Hematopoietic multipotent progenitor cell treated with erythropoietin and hydrocortisone succinate and interleukin-3 and kit ligand, for 15 days (in vitro differentiated cells): ENCODE measurements at regions not wholly inside any gene's neighbourhood (a gene's known extent, or its start where the extent isn't known, plus 50 kb on each side); places are given as distances from the start of the nearest gene placed in this dataset.
"Not testable (repeated sequence)": the region's sequence is repeated elsewhere in the genome, so short reads cannot be mapped to it uniquely, and the experiment has no call there.

Experiments
- DNase-seq: peaks from one replicate; pipeline ENCODE4 v3.0.0-alpha.2; 2015; ENCODE audit warnings: low spot score

GRCh38 chr3:110397115-110397514 lies 674.5 kb upstream of the NECTIN3 start:
- no peak for DNase-seq

GRCh38 chr3:110400315-110400714 lies 671.3 kb upstream of the NECTIN3 start:
- DNase-seq, result no peak

DNA sequence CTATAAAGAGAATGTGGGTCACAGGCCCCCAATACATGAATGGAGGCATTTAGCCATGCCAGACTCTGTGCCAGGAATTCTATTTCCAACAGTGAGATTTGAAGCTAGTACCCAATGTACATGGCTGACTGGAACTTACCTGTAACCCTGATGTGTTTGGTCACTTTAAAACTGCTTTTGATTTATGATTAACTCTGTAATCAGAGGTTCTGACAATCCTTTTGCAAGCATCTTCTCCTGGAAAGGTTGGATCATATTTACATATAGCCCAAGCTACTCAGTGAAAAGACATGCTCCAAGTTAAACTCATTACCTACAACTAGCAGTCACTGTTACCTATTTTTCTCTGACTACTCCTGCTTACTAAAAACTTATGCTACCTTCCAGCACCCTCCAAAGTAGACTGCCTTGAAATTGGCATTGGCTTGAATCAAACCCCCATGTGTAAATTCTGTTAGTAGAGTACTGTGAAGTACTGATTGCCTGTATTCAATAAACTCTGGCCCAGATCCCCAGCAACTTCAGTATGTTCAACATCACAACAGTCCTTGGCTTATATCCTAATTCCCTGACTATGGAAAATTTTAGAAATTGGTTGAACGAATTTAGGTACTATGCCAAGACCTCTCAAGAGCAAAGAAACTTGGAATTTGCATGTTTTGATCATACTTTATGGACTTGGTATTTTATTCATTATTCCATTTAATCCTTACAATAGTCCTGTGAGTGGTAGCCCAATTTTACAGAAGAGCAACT lies 665.6 kb upstream of the NECTIN3 start:
- no peak for DNase-seq

- no peak for DNase-seq
Observed at GRCh38 chr3:110413266-110413665, 658.4 kb upstream of the NECTIN3 start.

- no peak for DNase-seq
Observed at GRCh38 chr3:110413807-110414748, 657.5 kb upstream of the NECTIN3 start.

- no peak for DNase-seq
Observed at GRCh38 chr3:110414855-110415254, 656.8 kb upstream of the NECTIN3 start.

DNA sequence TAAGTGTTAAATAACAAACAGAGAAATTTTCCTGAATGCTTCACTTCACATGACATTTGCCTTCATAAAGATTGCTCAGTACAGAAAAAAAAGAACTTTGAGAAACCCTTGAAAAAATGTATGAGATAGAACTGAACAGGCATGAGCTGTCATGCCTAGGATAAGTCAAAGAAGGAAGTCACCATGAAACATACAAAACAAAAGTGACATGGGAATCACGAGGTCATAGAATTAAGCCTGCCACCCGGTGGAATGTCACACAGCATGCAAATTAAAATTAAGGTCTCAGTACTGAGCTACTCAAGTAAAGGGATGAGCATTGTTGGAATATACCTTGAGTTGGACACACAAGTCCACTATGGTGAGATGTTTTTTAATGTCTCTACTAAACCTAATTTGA lies 652.5 kb upstream of the NECTIN3 start:
- no peak for DNase-seq

- no peak for DNase-seq
Observed at GRCh38 chr3:110419601-110420000, 652.0 kb upstream of the NECTIN3 start.

GRCh38 chr3:110420158-110420641 lies 651.4 kb upstream of the NECTIN3 start:
- no peak for DNase-seq

- no peak for DNase-seq
Observed at GRCh38 chr3:110423276-110423675, 648.3 kb upstream of the NECTIN3 start.

- no peak for DNase-seq
Observed at GRCh38 chr3:110430146-110430545, 641.5 kb upstream of the NECTIN3 start.

GRCh38 chr3:110436209-110436608 lies 635.4 kb upstream of the NECTIN3 start:
- DNase-seq, result no peak

- DNase-seq, result not testable (repeated sequence)
Observed at GRCh38 chr3:110440066-110440653, 631.5 kb upstream of the NECTIN3 start.

DNA sequence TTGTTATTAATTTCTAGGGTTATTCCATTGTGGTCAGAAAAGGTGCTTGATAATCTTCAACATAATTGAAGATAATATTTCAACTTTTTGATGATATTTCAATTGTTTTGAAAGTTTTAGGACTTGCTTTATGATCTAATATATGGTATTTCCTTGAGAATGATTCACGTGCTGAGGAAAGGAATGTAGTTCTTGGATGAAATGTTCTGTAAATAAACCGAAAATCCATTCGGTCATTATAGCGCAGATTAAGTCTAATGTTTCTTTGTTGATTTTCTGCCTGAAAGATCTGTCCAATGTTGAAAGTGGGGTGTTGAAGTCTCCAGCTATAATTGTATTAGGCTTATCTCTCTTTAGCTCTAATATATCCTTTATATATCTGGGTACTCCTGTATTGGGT lies 617.5 kb upstream of the NECTIN3 start:
- DNase-seq, result no peak

DNA sequence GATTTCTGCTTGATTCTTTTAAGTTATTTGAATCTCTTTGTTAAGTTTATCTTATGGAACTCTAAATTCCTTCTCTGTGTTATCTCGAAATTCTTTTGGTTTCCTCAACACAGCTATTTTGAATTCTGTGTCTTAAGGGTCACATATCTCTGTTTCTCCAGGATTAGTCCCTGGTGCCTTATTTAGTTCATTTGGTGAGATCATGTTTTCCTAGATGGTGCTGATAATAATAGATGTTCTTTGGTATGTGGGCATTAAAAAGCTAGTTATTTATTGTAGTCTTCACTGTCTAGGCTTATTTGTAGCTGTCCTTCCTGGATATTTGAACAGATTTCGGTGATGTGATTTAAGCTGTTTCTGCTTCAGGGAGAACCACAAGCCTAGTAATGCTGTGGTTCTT lies 615.6 kb upstream of the NECTIN3 start:
- no peak for DNase-seq

- DNase-seq, result no peak
Observed at GRCh38 chr3:110456438-110457138, 615.0 kb upstream of the NECTIN3 start.

GRCh38 chr3:110457508-110457907 lies 614.1 kb upstream of the NECTIN3 start:
- no peak for DNase-seq

- no peak for DNase-seq
Observed at GRCh38 chr3:110459021-110459420, 612.6 kb upstream of the NECTIN3 start.

DNA sequence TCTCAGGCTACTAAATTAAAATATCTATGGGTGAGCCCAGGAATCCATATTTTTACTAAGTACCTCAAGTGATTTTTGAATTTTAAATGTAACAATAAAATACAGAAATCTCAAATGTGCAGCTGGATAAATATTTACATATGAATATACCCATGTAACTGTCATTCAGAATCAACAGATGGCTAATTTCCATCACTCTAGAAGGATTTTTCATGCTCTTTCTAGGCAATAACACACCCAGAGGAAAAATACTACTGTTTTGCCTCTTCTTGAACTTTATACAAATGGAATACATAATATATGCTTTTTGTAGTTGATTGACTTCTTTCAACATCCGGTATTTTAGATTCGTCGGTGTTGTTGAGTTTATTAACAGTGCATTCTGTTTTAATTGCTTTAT lies 601.3 kb upstream of the NECTIN3 start:
- no peak for DNase-seq

GRCh38 chr3:110473405-110473804 lies 598.2 kb upstream of the NECTIN3 start:
- DNase-seq, result no peak

DNA sequence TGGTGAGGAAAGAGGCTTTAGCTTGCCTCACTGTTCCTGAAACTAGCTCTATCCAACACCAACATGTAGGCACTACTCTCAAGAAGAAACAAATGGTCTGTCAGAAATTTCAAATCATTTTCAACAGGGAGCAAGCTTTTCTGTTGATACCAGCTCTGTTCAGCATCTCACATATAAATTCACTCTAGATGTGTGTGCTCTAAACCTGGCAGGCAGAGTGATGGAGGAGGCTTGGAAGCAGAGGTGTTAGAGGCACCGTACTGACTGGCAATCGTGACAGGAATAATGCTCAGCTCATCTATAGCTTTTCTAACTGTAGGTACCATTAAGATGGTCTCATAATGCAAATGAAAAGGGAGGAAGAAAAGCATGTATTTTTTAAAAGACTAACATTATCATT lies 597.2 kb upstream of the NECTIN3 start:
- no peak for DNase-seq
